Mucosa of descending colon (tissue), 3 donors: ENCODE measurements at regions not wholly inside any gene's neighbourhood (a gene's known extent, or its start where the extent isn't known, plus 50 kb on each side); places are given as distances from the start of the nearest gene placed in this dataset.
A peak's percentile ranks its signal among the peaks of the same experiment; 100 is the strongest.

Experiments used
- ATAC-seq: fragments of 200-7000 bp; cut with Tn5 transposase; one replicate; pipeline ENCODE4 v1.9.1; 2020; ENCODE audit warnings: mild to moderate bottlenecking, moderate library complexity
- DNase-seq, 3 donors: peaks; one replicate each; pipeline ENCODE4 v3.0.0-alpha.2; 2020
- H3K36me3 ChIP-seq: fragments of 200-600 bp; one replicate; pipeline ENCODE4 v1.8.0; 2021; ENCODE audit warnings: low read depth, mild to moderate bottlenecking
- H3K4me1 ChIP-seq: fragments of 200-600 bp; one replicate; pipeline ENCODE4 v1.8.0; 2021; ENCODE audit warnings: low read depth, mild to moderate bottlenecking
- H3K4me3 ChIP-seq: fragments of 200-600 bp; one replicate; pipeline ENCODE4 v1.8.0; 2021; ENCODE audit warnings: mild to moderate bottlenecking
- H3K9me3 ChIP-seq: fragments of 200-600 bp; one replicate; pipeline ENCODE4 v1.8.0; 2021; ENCODE audit warnings: mild to moderate bottlenecking
- intact Hi-C, 2 donors: fragments of 100-400 bp; cut with DNase I in 1 of 2; cut with micrococcal nuclease in 1 of 2; formaldehyde crosslinking; loops; one replicate each; pipeline versions ENCODE4 v1.11.0 to v1.11.1; 2022; cut with DNase I, micrococcal nuclease
- TF ChIP-seq, protein P1 (sequence below): fragments of 200-600 bp; IDR thresholded peaks from one replicate; pipeline ENCODE4 v1.8.0; 2022; ENCODE audit warnings: antibody characterized with exemption, mild to moderate bottlenecking
- donor health status: DM: no; HTN: no; CAD: no; lungs with moderate emphysema.
- donor health status: DM: no; HTN: no; CAD: no.
- donor health status: DM: no; HTN: yes; CAD: no.

DNA sequence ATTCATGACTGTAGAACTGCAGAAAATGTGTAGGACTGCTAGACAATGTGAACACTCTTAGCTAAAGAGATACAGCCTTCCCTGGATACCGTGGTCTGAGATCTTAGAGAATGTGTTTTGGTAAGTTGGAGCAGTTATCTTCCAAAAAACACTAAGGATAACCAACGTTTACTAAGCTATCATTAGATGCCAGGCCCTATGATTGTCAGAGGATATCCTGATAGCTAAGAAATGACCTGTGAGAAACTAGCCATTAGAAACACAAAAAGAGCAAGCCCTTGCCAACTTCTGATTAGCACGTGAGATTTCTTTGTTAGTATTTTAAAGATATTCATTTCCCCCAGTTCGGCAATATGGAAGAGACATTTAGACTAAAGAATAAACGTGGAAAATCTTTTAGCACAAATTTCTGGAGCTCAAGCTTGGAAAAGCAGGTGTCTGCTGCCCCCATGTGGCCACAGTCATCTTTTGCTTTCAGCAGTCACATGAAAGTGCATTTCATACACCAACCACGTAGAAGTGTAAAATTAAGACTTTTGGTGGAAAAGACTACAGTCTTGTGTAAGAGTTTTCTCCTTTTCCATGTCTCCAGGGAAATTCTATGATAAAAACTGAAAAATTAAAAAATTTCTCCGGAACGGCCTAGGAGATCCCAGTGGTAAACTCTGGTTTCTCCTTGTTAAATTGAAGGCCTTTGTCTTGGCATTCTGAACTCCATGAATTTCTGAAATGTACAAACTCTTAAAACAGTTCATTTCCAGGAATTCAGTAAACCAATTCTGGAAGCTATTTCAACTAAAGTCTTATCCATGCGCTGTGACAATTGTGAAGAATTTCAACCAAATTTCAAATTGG lies 136.4 kb downstream of the ZNF674 start:
- Histone ChIP-seq H3K9me3 (no peaks in the 10 kb centered on the region), H3K4me3 (no peak overlapping the region), H3K36me3 (no peaks in the 10 kb centered on the region), H3K4me1 (no peaks in the 10 kb centered on the region)
- TF ChIP-seq, protein P1, sequence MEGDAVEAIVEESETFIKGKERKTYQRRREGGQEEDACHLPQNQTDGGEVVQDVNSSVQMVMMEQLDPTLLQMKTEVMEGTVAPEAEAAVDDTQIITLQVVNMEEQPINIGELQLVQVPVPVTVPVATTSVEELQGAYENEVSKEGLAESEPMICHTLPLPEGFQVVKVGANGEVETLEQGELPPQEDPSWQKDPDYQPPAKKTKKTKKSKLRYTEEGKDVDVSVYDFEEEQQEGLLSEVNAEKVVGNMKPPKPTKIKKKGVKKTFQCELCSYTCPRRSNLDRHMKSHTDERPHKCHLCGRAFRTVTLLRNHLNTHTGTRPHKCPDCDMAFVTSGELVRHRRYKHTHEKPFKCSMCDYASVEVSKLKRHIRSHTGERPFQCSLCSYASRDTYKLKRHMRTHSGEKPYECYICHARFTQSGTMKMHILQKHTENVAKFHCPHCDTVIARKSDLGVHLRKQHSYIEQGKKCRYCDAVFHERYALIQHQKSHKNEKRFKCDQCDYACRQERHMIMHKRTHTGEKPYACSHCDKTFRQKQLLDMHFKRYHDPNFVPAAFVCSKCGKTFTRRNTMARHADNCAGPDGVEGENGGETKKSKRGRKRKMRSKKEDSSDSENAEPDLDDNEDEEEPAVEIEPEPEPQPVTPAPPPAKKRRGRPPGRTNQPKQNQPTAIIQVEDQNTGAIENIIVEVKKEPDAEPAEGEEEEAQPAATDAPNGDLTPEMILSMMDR, result peak; percentile 27
- peak in 2 of 3 donors; percentile 63 to 82 for DNase-seq
- intact Hi-C loops, result no loop called here
- peak; percentile 60 for ATAC-seq

DNA sequence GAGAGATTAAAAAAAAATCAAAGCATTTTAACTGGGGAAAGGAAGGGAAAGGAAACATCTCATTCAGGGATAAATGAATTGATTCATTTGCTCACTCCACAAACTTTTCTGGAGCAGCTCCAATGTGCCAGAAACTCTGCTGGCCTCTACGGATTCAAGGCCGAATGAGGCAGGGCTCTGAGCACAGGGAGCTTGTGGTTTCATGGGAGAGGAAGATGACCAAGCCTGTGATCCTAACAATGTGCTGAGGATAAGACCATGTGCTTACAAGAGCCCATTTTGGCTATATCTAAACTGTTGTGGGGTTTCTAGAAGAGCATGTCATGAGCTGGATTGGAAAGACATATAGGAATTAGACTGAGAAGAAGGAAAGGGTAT lies 137.5 kb downstream of the ZNF674 start:
- intact Hi-C loops, result no loop called here
- Histone ChIP-seq H3K4me1 (no peaks in the 10 kb centered on the region), H3K9me3 (no peaks in the 10 kb centered on the region), H3K36me3 (no peaks in the 10 kb centered on the region), H3K4me3 (no peak overlapping the region)
- DNase-seq, result no peak
- no peak for ATAC-seq
- TF ChIP-seq, protein P1, result no peak

DNA sequence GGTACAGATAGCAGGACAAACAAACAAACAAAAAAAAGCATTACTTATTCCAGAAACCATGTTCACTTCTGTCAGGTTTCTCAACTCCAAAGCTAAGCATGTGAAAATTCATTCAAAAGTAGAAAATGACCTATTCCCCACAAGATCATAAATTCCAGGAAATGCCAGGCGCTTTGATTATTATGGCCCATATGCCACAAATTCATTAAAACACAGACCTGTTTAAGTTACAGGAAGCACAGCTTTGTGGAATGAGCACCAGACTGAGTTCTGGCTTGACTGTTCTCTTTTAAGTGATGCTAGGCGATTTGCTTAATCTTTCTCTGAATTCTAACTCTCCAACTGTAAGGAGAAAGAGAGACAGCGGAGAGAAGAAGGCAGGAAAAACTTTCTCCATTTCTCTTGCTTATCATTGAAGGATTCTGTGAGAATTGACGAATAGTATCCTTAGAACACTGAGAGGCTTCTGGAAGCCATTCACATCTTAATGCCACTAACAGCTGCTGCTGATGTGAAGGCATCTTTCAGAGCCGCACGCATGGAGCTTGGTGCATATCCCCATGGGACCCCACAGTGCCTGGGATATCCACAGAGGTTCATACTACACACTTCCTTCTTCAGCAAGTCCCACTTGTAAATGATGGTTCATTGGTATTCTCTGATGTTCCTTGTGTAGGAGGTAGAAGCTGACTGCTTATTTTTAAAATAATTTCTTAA lies 138.0 kb downstream of the ZNF674 start:
- TF ChIP-seq, protein P1, result no peak
- Histone ChIP-seq H3K4me3 (no peak overlapping the region), H3K36me3 (no peaks in the 10 kb centered on the region), H3K9me3 (no peaks in the 10 kb centered on the region), H3K4me1 (no peaks in the 10 kb centered on the region)
- ATAC-seq, result no peak
- no peak for DNase-seq
- intact Hi-C loops, result no loop called here

DNA sequence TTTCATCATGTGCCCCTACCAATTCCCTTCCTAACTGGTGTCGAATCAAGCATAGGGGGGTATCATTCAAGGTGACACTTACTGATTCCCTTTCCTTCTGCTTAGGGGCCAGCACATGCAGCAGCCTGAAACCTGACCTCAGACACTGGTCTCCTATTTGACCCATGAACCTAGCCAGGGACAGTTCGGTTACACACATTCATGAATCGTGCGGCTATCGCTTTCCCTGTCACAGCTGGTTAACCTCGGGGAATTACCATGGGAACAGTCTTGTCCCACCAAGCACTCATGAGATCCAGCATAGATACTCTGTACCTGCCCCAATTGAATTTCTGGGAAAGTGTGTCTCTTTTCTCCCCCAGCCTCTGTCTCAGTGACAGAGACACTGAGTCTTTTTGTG lies 140.4 kb downstream of the ZNF674 start:
- Histone ChIP-seq H3K4me3 (no peak overlapping the region), H3K4me1 (no peaks in the 10 kb centered on the region), H3K36me3 (no peaks in the 10 kb centered on the region), H3K9me3 (no peaks in the 10 kb centered on the region)
- intact Hi-C loops, result no loop called here
- TF ChIP-seq, protein P1, result no peak
- no peak for DNase-seq
- no peak for ATAC-seq

DNA sequence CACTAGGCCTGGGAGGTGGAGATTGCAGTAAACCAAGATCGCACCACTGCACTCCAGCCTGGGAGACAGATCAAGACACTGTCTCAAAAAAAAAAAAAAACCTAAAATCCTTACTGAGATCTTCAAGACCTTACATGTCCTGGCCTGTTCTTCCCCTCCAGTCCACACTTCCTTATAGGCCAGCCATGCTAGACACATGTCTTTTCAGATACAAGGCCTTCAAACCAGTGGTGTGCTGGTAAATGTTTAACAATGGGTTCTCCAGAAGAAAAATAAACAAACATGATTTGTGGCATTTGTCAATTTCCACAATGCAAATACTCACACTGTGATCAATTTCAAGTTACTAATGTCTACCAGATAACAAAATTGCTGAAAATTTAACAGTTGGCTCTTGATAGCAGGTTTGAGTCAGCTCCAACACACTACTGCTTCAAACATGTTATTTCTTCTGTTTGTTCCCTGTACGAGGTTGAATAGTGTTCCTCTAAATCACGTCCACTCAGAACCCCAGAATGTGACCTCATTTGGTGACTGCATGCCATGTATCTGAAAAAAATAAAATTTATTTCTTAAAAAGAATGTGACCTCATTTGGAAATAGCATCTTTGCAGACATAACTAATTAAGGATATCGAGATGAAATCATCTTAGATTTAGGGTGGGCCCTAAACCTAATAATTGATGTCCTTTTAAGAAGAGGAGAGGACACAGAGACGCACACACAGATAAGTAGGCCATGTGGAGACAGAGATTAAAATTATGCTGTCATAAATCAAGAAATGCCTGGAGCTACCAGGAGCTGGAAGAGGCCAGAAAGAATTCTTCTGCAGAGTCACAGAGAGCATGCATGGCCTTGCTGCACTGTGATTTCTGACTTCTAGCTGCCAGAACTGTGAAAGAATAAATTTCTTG lies 144.4 kb downstream of the ZNF674 start:
- intact Hi-C loops, result no loop called here
- DNase-seq (no peak), ATAC-seq (no peak)
- TF ChIP-seq, protein P1, result no peak
- no peaks in the 10 kb centered on the region for H3K9me3 ChIP-seq
- no peaks in the 10 kb centered on the region for H3K4me1 ChIP-seq
- H3K4me3 ChIP-seq, result no peak overlapping the region
- no peaks in the 10 kb centered on the region for H3K36me3 ChIP-seq
